Activated CD4-positive, alpha-beta T cell treated with anti-CD3 and anti-CD28 coated beads, Interleukin-2, amount 50 U/mL, for 48 hours (primary cell): ENCODE measurements at regions not wholly inside any gene's neighbourhood (a gene's known extent, or its start where the extent isn't known, plus 50 kb on each side); places are given as distances from the start of the nearest gene placed in this dataset.
"Not testable (repeated sequence)": the region's sequence is repeated elsewhere in the genome, so short reads cannot be mapped to it uniquely, and the experiment has no call there.

Experiments
- DNase-seq, 2 experiments: peaks; one replicate each; pipeline ENCODE4 v3.0.0-alpha.2; 2020

DNA sequence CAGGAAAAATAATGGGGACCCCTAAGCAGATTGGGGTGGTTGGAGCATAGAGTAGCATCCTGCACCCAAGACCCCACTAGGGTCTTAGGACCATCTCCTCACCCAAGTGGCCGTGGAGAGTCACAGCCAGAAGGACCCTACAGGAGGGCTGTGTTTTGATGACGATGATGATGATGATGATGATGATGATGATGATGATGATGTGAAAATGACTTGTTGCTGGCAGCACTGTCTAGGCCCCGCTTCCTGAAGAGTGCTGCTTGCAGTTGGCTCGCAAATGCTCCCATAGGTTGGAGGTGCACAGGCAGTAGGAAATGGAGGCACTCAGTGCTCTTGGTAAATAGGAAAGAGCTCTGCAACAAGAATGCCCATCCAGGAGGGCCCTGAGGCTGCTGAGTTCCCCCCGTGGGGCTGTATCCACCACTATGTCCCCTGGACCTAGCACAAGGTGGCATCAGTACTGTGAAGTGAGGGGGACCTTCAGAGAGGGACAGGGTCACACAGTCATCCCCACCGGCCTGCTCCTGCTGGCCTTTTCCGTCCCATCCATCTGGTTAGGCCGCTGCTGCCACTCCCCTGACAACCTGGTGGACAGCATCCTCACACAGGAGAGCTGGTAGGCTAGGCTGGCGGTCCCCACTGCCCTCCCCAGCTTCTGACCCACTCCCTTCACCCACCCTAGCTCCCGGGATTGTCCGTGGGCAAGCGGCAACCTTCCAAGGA is 139.6 kb downstream of the FOXD2 start:
- no peak for DNase-seq

DNA sequence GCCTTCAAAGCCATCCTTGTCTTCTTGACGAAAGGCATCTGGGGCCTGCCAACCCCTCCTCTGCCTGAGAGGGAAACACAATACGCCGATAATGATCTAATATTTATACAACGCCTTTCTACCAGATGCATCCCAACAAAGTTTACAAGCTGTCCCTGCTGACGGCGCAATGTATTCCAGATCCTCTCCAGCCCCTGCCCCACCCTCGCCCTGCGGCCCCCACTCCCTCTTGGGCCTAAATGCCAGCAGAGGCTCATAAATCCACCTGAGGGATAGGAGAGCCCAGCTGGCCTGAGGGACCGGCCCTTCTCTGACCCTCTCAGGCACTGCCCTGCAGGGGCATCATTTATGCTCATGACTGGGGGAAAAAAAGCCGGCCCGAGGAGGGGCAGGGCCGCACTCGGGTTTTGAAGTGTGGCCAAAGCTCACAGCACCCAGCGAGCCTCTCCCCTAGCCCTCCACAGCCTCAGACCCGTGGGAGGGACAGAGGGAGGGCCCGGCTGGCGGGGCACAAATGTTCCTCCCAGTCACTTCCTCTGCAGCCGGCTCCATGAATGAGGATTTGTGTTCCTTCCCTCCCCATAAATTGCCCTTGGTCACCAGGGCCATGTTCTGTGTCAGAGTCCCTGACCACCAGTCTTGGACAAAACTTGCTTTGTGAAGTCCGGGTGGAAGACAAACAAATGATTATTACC is 140.3 kb downstream of the FOXD2 start:
- no peak for DNase-seq

DNA sequence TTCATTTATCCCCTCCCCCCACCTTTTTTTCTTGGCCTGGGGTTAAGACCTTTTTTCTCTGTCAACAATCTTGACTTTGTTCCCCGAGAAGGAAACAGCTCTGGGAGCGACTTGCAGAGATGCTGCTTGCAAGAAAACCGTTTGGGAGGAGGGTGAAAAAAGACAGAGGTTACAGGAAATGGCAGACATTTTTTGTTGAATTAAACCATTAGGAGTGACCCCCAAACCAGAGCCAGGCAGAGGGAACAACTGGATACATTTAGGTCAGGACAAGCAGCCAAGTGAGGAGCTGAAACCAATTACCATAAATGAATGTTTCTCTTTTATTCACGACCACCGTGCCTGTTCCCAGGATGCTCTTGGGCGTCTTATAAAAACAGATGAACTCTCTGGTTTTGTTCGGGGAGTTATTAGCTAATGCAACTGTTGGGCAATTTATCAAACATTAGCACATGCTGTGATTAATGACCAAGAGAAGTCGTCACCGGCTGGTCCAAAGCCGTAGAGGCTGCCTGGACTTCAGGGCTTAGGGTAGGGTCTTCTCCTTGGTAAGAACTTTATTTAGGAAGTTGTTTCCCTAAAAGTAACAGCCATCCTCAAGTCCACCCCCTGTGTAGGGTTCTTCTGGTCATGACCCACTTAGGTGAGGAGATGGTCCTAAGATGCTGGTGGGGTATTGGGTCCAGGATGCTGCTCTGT is 141.0 kb downstream of the FOXD2 start:
- no peak for DNase-seq

DNA sequence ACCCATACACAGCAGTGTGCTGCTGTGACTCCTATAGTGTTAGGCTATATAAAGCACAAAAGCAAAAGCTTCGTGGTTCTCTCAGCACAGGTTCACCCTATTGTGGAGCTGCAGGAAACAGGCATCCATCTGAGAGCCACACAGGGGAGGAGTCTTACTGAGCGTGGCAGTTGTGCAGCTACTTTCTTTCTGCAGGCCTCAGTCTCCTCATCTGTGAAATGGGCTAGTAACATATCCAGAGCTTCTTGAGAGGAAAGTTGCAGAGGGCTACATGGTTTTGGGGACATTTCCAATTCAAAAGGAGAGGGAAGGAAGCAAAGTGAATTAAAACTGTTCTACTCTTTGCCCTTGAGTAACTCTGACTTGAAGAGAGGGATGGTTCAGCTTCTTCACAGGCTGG is 142.0 kb downstream of the FOXD2 start:
- DNase-seq = no peak

DNA sequence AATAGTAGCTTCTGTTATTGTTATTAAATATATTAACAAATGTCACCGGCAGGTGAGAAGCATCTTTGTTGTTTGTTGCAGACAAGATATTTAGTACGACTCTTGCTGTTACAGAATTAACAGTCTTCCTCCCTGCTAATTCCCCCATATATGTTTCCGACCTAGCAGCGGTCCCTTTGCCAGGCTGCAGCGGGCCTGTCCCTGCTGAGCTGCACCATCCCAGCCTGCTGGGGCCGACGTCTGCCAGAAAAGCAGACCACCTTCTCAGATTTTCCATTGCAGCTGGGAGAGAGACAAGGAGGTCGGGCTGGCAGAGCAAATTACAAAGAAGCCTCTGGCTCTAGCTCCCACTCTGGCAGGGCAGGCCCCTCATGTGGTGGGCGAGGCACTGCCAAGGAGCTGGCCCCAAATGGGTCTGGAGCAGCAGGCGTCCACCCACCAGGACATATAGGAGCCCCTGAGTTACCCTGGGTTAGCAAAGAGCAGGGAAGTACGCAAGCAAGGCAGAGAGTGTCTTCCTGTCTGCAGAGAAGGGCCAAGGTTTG is 142.7 kb downstream of the FOXD2 start:
- DNase-seq = no peak

DNA sequence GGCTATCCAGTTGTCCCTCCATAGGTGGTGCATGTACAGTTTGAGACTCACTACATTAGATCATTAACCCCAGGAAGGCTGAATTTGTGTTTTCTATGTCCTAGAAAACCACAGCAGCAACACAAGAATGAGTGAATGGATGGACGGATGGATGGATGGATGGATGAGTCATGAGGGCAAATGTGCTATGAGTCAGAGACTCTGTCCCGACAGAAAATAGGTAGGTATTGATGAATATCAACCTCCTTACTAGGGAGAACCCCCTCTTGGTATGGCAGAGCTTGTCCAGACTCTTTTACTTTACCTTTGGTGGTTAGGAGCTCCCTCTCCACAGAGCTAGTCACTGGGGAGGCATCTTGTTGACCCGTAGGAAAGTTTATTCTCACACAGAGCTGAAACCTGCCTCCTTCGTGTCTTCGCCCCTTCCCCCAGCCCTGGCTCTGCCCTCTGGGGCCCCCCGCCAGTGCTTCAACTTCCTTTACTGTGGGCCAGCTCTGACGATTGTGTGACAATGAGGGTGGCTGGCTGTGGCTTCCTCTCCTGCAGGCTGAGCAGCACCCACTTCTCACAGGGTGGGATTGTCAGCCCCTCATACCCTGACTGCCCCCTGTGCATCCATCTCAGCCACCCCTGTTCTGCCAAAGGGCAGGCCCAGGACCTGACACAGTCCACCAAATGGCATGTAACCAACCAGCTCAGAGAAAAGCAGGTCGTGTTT is 145.2 kb downstream of the FOXD2 start:
- no peak for DNase-seq

DNA sequence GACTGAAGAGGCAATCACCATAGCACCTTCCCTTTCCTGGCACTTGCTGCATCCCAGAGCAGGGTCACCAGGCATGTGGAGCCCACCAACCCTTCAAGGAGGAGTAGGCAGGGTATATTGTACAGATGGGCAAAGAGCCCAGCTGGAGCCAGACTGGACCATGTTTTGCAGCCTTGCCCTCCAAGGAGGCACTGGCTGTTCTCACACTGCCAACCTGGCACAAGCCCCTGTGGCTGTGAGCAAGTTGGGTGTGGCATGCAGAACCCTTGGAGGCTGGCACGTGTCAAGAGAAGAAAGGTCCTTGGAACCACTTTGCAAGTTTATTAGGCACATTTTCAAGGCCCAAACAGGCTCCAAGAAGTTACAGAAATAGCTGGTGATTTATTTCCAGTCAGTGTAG is 146.4 kb downstream of the FOXD2 start:
- no peak for DNase-seq

DNA sequence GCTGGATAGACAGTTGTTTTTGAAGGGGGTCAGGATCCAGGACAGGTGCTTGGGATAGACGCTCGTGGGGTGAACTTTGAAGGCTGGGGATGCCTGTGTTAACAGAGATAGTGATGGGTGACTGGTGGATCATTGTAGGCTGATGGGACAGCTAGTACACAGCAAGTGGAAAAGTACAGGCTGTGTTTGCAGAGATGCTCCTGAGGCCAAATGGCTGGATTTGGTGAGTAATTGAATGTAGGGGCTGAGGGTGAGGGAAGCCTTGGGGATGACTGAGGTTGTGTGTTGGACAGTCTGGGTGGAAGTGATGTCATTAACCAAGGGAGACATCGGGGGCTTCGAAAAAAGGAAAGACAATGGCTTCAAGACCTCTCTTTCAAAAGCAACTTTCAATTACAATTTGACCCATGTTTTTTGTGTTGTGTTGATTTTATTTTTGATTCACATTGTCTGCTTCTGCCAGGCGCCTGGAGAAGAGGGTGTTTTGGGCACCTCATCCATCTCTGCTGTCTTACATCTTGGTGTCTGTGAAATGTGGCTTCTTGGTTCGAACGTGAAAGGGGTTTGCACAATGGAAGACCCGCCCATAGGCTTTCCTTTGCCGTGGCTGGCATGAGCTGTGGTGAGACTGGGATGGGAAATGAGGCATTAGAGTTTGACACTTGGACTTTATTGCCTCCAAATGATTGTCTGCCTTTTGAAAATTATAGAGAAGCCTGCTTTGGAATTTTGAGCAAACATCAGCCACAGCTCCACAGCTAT is 147.5 kb downstream of the FOXD2 start:
- DNase-seq = no peak

DNA sequence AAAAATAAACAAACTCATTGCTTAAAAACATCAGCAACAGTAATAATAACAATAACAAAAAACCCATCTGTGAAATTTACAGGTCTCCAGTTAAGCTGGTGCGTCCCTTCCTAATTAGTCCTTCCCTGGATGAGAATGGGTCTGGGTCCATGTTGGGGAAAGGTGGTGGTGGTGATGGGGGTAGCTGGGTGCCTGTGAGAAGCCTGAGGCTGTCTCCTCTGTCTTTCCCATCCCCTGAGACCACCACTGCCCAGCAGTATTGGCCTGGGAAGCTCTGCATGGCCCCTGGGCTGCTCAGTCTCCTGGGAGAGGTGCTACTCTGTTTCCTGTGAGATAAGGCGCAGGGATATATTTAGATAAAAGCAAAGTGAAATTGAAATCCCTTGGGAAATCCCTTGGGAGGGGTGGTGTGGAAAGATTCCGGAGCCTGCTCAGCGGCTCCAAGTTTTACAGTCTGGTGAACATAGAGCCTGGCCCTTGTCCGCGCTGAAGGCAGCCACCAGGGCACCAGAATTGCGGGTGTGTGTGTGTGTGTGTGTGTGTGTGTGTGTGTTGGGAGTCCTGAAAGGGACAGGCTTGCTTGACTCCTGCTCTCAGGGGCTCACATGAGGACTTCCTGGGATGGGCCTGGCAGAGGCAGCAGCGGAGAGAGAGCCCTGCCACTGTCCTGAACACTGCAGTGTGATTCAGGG is 150.2 kb downstream of the FOXD2 start:
- no peak for DNase-seq

DNA sequence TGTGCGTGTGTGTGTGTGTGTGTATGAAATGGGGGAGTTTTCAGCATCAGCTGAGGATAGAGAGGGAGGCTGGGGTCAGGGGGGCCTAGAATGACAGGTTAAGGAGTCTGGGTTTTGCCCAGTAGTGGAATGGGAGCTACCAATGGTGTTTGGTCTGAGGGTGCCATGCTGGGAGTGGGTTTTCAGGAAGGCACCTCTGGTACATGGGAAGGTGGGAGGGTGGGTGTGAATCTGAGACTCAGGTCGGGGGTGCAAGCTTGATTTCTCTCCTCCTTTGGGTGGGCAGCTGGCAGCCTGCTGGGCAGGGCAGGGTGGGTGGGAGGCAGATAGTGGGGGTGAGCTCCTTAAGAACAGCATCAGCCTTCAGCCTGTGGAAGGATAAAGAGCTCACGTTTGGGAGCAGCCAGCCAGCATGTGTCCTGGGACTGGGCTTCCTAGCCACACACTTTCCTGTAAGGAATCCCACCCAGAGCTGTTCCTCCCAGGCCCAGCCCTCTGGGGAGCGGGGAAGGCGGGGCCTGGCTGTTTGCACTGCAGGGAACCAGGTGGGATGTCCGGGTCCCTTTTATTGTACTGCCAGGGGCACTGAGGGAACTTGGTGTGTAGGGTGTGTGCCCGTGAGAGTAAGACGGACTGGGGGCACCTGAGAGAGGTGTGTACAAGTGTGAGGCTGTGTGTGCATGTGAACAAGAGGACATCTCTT is 152.8 kb downstream of the FOXD2 start:
- DNase-seq = no peak

DNA sequence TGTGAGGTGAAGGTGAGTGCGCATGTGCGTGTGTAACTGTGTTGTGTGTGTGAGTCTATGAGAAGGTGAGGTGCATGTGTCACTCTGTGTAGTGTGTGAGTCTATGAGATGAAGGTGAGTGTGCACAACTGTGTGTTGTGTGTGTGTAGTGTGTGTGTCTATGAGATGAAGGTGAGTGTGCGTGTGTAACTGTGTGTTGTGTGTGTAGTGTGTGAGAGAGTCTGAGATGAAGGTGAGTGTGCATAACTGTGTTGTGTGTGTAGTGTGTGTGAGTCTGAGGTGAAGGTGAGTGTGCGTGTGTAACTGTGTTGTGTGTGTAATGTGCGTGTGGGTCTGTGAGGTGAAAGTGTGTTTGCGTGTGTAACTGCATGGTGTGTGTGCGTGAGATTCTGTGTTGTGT is 154.0 kb downstream of the FOXD2 start:
- DNase-seq = no peak

DNA sequence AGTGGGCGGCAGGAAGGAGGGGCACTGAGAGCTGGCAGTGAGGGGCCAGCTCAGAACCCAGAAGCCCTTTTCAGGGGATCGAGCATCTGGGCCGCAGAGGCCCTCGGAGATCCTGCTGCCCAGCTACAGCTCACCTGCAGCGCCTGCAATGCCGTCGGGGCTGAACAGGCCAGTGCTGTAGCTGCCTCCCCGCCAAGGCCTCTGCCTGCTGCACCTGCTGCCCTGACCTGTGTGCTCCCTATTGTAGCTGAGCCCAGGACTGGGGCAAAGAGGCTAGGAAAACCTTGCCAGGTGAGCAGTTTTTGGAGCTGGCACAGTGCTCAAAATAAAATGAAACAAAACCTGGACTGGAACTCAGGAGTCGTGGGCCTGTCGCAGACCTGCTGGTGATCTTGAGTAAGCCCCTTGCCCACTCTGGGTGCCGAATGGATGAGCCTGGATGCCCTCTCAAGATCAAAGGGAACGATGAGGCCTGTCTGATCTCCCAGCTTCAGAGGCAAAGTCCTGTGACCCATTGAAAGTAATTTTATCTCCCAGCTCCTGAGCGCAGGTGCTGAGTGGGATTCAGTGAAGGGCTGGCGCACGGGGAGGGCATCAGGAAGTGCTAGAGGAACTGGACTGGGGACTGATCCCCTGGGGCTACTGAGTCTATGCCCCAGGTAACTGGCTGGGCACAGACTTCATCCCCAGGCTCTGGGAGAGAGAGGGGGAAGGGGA is 154.6 kb downstream of the FOXD2 start:
- no peak for DNase-seq

DNA sequence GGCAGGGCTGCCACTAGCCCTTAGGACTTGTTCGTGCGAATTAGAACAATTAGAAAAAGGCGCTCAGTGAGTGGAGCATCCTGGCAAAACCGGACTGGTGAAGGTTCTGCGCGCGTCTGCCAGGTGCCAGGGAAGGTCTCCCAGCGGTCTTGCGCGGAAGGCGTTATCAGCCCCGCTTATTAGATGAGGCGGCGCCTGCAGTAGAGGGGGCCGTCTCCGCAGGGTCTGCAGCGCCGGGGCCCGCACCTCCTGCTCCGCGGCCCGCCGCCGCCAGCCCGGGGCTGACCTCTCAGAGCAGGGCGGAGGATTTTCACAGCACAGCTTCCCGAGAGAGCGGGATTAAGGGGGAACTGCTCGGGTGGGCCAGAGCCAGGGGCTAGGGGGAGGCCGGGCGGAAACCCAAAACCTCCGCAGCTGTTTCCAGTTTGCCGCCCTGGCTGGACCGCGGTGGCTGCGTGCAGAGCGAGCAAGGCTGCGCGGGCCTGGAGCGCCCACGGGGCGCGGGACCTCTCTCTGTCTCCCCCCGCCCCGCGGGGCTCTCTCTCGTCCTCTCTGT is 155.2 kb downstream of the FOXD2 start:
- DNase-seq = no peak

DNA sequence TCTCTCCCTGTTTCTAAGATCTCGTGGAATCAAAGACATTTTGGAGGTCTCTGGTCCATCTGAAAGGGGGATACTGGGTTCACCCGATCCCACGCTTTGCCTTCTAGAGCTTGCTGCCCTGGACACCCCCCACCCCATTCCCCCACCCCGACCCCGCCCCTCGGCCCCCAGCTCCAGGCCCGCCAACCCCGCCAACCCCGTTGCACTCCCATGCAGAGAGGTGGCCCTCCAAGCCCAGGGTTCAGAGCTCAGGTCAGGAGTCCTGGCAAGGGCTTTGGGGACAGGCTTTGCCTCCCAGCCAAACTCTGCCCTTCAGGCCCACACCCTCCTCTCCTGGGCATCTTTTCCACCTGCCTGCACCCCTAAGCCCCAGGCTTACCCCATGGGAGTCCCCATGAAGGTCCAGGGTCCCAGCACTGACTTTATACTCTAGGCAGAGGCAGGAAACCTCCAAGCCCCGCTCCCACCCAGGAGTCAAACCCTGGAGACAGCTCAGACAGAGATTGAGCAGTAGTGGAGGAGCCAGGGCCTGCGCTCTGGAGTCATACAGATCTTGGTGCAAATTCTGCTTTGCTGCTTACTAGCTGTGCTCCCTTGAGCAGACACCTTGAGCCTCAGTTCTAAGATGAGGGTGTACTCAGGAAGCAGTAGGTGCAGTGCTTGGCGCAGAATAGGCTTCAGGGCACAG is 155.9 kb downstream of the FOXD2 start:
- no peak for DNase-seq

DNA sequence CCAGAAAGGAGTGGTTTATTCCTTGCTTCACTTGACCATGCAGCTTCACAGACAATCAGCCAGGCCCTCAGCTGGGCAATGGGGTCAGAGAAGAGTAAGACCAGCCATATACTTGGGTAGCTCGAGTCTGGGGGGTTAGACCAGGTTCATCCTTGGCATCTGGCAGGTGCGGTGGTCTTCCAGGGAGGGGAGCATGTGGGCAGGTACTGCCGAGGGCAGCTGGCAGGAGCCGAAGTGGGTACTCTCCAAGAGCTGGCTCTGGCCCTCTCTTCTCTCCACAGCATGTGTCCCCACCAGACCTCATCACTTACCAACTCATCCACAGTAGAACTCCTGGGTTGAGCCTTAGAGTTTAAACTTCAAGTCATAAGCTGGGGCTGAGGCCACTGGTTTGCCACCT is 156.8 kb downstream of the FOXD2 start:
- no peak for DNase-seq

DNA sequence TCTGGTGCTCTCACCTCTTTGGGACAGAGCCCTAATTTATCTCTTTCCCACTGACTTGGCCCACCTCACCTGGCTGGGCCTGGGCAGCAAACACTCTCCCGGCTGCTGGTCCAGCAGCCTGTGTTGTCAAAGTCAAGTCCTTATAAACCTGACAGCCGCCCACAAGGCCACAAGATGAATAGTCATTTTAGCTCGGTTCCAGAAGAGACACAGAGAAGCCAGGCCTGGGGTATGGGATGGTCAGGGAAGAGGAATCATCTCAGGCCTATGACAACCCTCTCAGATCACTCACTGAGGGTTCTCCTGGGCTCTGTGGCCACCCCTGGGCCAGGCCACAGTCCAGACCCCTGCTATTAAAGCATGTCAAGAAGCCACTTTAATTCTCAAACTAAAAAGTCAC is 158.5 kb downstream of the FOXD2 start:
- no peak for DNase-seq

DNA sequence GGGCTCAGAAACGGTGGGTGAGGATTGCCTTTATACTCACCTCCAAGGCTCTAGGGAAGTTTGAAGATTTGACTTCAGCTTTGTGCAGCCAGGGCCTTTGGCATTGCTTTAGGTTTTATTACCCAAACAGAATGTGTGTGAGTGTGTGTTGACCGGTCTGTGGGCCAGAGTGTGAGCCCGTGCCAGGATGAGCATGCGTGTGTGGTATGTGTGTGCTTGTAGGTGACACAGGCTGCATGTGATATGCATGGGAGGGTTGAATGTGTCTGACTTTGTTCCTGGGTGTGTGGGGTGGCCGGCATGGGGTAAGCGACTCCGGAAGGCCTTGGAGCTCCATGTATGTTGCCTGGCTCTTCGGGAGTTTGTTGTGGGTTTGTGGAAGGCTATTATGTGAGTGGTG is 160.5 kb downstream of the FOXD2 start:
- no peak for DNase-seq

DNA sequence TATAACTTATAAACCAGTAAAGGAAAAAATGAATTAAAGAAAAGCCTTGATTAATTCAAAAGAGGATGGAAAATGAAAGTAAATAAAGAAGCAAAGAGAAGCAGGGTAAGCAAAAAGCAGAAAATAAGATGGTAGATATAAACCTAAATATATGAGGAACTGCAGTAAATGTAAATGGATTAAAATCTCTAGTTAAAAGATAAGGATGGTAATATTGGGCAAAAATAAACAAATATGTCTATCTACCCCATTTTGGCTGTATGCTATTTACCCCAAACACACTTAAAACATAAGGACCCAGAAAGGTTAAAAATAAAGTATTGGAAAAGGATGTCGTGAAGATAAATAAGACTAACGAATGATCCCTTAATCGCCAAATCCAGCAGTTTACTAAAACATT is 161.9 kb downstream of the FOXD2 start:
- DNase-seq = no peak

DNA sequence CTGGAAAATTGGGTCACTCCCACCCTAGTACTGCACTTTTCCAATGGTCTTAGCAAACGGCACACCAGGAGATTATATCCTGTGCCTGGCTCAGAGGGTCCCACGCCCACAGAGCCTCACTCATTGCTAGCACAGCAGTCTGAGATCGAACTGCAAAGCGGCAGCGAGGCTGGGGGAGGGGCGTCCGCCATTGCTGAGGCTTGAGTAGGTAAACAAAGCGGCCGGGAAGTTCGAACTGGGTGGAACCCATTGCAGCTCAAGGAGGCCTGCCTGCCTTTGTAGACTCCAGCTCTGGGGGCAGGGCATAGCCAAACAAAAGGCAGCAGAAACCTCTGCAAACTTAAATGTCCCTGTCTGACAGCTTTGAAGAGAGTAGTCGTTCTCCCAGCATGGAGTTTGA is 164.6 kb downstream of the FOXD2 start:
- DNase-seq = not testable (repeated sequence)
